Thymus (tissue), 11 donors: ENCODE measurements at regions not wholly inside any gene's neighbourhood (a gene's known extent, or its start where the extent isn't known, plus 50 kb on each side); places are given as distances from the start of the nearest gene placed in this dataset.

Source experiments
- DNase-seq, 9 donors: peaks; one replicate each; pipeline ENCODE4 v3.0.0-alpha.2; 2013; ENCODE audit warnings: low spot score in 9 of 9, low read depth in 6 of 9, missing footprints in 1 of 9
- H3K27ac ChIP-seq, 2 donors: one replicate each; pipeline ENCODE4 v1.5.1; 2013; ENCODE audit warnings: control low read depth in 1 of 2, low read depth in 1 of 2, low read length in 1 of 2, mild to moderate bottlenecking in 1 of 2, moderate library complexity in 1 of 2
- H3K27me3 ChIP-seq, 2 donors: one replicate each; pipeline ENCODE4 v1.5.1; 2013; ENCODE audit warnings: low read length in 1 of 2; ENCODE audit not compliant: control insufficient read depth in 2 of 2, insufficient read depth in 1 of 2
- H3K36me3 ChIP-seq, 2 donors: one replicate each; pipeline ENCODE4 v1.5.1; 2013; ENCODE audit warnings: low read length in 1 of 2, mild to moderate bottlenecking in 1 of 2, moderate library complexity in 1 of 2; ENCODE audit not compliant: control insufficient read depth in 2 of 2, insufficient read depth in 2 of 2
- H3K4me1 ChIP-seq, 2 donors: one replicate each; pipeline ENCODE4 v1.5.1; 2013; ENCODE audit warnings: low read length in 2 of 2; ENCODE audit not compliant: control insufficient read depth in 2 of 2, insufficient read depth in 2 of 2
- H3K4me3 ChIP-seq, 2 donors: one replicate each; pipeline ENCODE4 v1.5.1; 2013; ENCODE audit warnings: low read length in 2 of 2, control low read depth in 1 of 2, mild to moderate bottlenecking in 1 of 2
- H3K9me3 ChIP-seq, 2 donors: one replicate each; pipeline ENCODE4 v1.5.1; 2013; ENCODE audit warnings: low read length in 1 of 2, mild to moderate bottlenecking in 1 of 2; ENCODE audit not compliant: control insufficient read depth in 2 of 2, insufficient read depth in 1 of 2
- WGBS: extraction: QIAGEN DNeasy Blood & Tissue Kit; methylation state at CpG from one replicate; pipeline ENCODE4 v1.1.7; 2013; 5-methylcytosine and 5-hydroxymethylcytosine counted together
- donor health status: healthy.

- 98% methylated on average over 4 of the region's 4 CpGs for WGBS
- no peaks in the 10 kb centered on the region for H3K27me3 ChIP-seq
- H3K27ac ChIP-seq, result no peak overlapping the region
Measured at GRCh38 chr3:42037318-42037945, 53.7 kb upstream of the TRAK1 start.

GRCh38 chr3:42036483-42036823 is 54.7 kb upstream of the TRAK1 start:
- 94% methylated on average over 3 of the region's 3 CpGs for WGBS

More at GRCh38 chr3:42037318-42037945, 53.7 kb upstream of the TRAK1 start:
- DNase-seq, result no peak
- H3K9me3 ChIP-seq, result no peaks in the 10 kb centered on the region
- H3K36me3 ChIP-seq, result no peaks in the 10 kb centered on the region
- no peak overlapping the region for H3K4me3 ChIP-seq
- H3K4me1 ChIP-seq, result peaks cover 0 to 3% of the 10 kb centered on the region in 2 donors

GRCh38 chr3:42035816-42036482 is 55.2 kb upstream of the TRAK1 start:
- no peak for DNase-seq
- Histone ChIP-seq H3K9me3 (no peaks in the 10 kb centered on the region), H3K27ac (no peak overlapping the region), H3K4me3 (no peak overlapping the region), H3K36me3 (no peaks in the 10 kb centered on the region), H3K27me3 (no peaks in the 10 kb centered on the region), H3K4me1 (peaks cover 0 to 8% of the 10 kb centered on the region in 2 donors)
- 92% methylated on average over 4 of the region's 4 CpGs for WGBS

More at GRCh38 chr3:42036483-42036823, 54.7 kb upstream of the TRAK1 start:
- Histone ChIP-seq H3K27me3 (no peaks in the 10 kb centered on the region), H3K27ac (peak overlapping the region in 1 of 2 donors; percentile 28), H3K4me3 (no peak overlapping the region), H3K36me3 (no peaks in the 10 kb centered on the region), H3K9me3 (no peaks in the 10 kb centered on the region), H3K4me1 (peaks cover 0 to 8% of the 10 kb centered on the region in 2 donors)
- DNase-seq, result no peak

- no peak overlapping the region for H3K27ac ChIP-seq
- DNase-seq, result no peak
- H3K4me3 ChIP-seq, result no peak overlapping the region
- H3K36me3 ChIP-seq, result no peaks in the 10 kb centered on the region
- peaks cover 0 to 8% of the 10 kb centered on the region in 2 donors for H3K4me1 ChIP-seq
- 97% methylated on average over 3 of the region's 3 CpGs for WGBS
- no peaks in the 10 kb centered on the region for H3K27me3 ChIP-seq
- no peaks in the 10 kb centered on the region for H3K9me3 ChIP-seq
Measured at GRCh38 chr3:42035007-42035406, 56.1 kb upstream of the TRAK1 start.

GRCh38 chr3:42033741-42034140 is 57.4 kb upstream of the TRAK1 start:
- Histone ChIP-seq H3K27me3 (no peaks in the 10 kb centered on the region), H3K4me3 (no peak overlapping the region), H3K4me1 (peaks cover 0 to 8% of the 10 kb centered on the region in 2 donors), H3K27ac (no peak overlapping the region), H3K9me3 (no peaks in the 10 kb centered on the region), H3K36me3 (no peaks in the 10 kb centered on the region)
- no peak for DNase-seq
- WGBS, result 97% methylated on average over 2 of the region's 2 CpGs

GRCh38 chr3:42032693-42033349 is 58.3 kb upstream of the TRAK1 start:
- H3K27me3 ChIP-seq, result no peaks in the 10 kb centered on the region
- no peaks in the 10 kb centered on the region for H3K9me3 ChIP-seq
- DNase-seq, result no peak
- no peak overlapping the region for H3K4me3 ChIP-seq
- peaks cover 0 to 8% of the 10 kb centered on the region in 2 donors for H3K4me1 ChIP-seq
- H3K27ac ChIP-seq, result peak overlapping the region in 1 of 2 donors; percentile 0
- H3K36me3 ChIP-seq, result no peaks in the 10 kb centered on the region
- WGBS, result 95% methylated on average over 15 of the region's 15 CpGs

- Histone ChIP-seq H3K9me3 (no peaks in the 10 kb centered on the region), H3K27ac (no peak overlapping the region), H3K4me1 (peaks cover 0 to 8% of the 10 kb centered on the region in 2 donors), H3K36me3 (no peaks in the 10 kb centered on the region), H3K27me3 (no peaks in the 10 kb centered on the region), H3K4me3 (no peak overlapping the region)
- WGBS, result 91% methylated on average over 8 of the region's 8 CpGs
- DNase-seq, result no peak
Measured at GRCh38 chr3:42031808-42032480, 59.2 kb upstream of the TRAK1 start.

GRCh38 chr3:42028474-42028873 is 62.7 kb upstream of the TRAK1 start:
- Histone ChIP-seq H3K27me3 (no peaks in the 10 kb centered on the region), H3K4me3 (no peak overlapping the region), H3K36me3 (no peaks in the 10 kb centered on the region), H3K4me1 (peaks cover 4 to 28% of the 10 kb centered on the region in 2 donors), H3K9me3 (no peaks in the 10 kb centered on the region), H3K27ac (no peak overlapping the region)
- DNase-seq, result no peak
- 99% methylated on average over 2 of the region's 2 CpGs for WGBS

GRCh38 chr3:42027571-42027970 is 63.6 kb upstream of the TRAK1 start:
- Histone ChIP-seq H3K9me3 (no peaks in the 10 kb centered on the region), H3K27me3 (no peaks in the 10 kb centered on the region), H3K27ac (no peak overlapping the region), H3K36me3 (no peaks in the 10 kb centered on the region), H3K4me1 (peaks cover 8 to 32% of the 10 kb centered on the region in 2 donors), H3K4me3 (no peak overlapping the region)
- 98% methylated on average over 5 of the region's 5 CpGs for WGBS
- DNase-seq, result no peak
